GM10266 (cell line): ENCODE measurements at regions not wholly inside any gene's neighbourhood (a gene's known extent, or its start where the extent isn't known, plus 50 kb on each side); places are given as distances from the start of the nearest gene placed in this dataset.
"Not testable (repeated sequence)": the region's sequence is repeated elsewhere in the genome, so short reads cannot be mapped to it uniquely, and the experiment has no call there.

ENCODE experiments used
- DNase-seq: peaks from one replicate; pipeline ENCODE4 v3.0.0; 2012; ENCODE audit errors: extremely low spot score
- CTCF ChIP-seq: IDR thresholded peaks from 2 replicates; pipeline ENCODE4 v1.5.1; 2012; ENCODE audit warnings: mild to moderate bottlenecking, low read depth; ENCODE audit not compliant: control insufficient read depth, insufficient read depth; ENCODE audit errors: missing control alignments

- DNase-seq = no peak
Measured at GRCh38 chr4:103982454-103982853, 262.7 kb upstream of the TACR3 start.

GRCh38 chr4:103948244-103949018 lies 228.6 kb upstream of the TACR3 start:
- no peak for TF ChIP-seq CTCF
- no peak for DNase-seq

More at GRCh38 chr4:103982454-103982853, 262.7 kb upstream of the TACR3 start:
- TF ChIP-seq CTCF = no peak

- no peak for TF ChIP-seq CTCF
- no peak for DNase-seq
Measured at GRCh38 chr4:103947617-103948016, 227.8 kb upstream of the TACR3 start.

- DNase-seq = not testable (repeated sequence)
Measured at GRCh38 chr4:103946621-103947268, 227.0 kb upstream of the TACR3 start.

- no peak for TF ChIP-seq CTCF
- DNase-seq = no peak
Measured at GRCh38 chr4:103938488-103938887, 218.7 kb upstream of the TACR3 start.

- TF ChIP-seq CTCF = no peak
- no peak for DNase-seq
Measured at GRCh38 chr4:103936653-103937145, 216.9 kb upstream of the TACR3 start.

GRCh38 chr4:103934178-103934789 lies 214.5 kb upstream of the TACR3 start:
- peak; percentile 48 for DNase-seq

More at GRCh38 chr4:103934178-103934789, 214.5 kb upstream of the TACR3 start:
- TF ChIP-seq CTCF = peak; percentile 74
